Body of pancreas (tissue), 4 donors: ENCODE measurements at regions not wholly inside any gene's neighbourhood (a gene's known extent, or its start where the extent isn't known, plus 50 kb on each side); places are given as distances from the start of the nearest gene placed in this dataset.

Experiments
- ATAC-seq: fragments of 150-250 bp; one replicate; pipeline ENCODE4 v1.9.1; 2016
- DNase-seq, 4 donors: peaks; one replicate each; pipeline ENCODE4 v3.0.0-alpha.2; 2019
- H3K27ac ChIP-seq, 4 donors: fragments of 200-600 bp; sonication (generic); 1 replicate in 3 of 4; 2 replicates in 1 of 4; pipeline versions ENCODE4 v1.5.1 to v1.6.1; 2016 to 2019; ENCODE audit warnings: mild to moderate bottlenecking in 1 of 4, mixed read lengths in 1 of 4, moderate library complexity in 1 of 4
- H3K27me3 ChIP-seq, 2 donors: fragments of 200-600 bp; sonication (generic); one replicate each; pipeline ENCODE4 v1.6.0; 2016; ENCODE audit warnings: mild to moderate bottlenecking in 1 of 2
- H3K36me3 ChIP-seq, 2 donors: fragments of 200-600 bp; sonication (generic); replicated peaks in 1 of 2; 2 replicates each; pipeline ENCODE4 v1.5.1; 2016; ENCODE audit warnings: low read depth in 2 of 2; ENCODE audit not compliant: insufficient read depth in 1 of 2
- H3K4me1 ChIP-seq: fragments of 200-600 bp; sonication (generic); one replicate; pipeline ENCODE4 v1.6.0; 2016
- H3K4me3 ChIP-seq, 2 donors: fragments of 200-600 bp; sonication (generic); 1 replicate in 1 of 2; 2 replicates in 1 of 2; pipeline ENCODE4 v1.5.1; 2016 to 2019
- H3K9me3 ChIP-seq, 3 donors: fragments of 200-600 bp; sonication (generic); 1 replicate in 2 of 3; 2 replicates in 1 of 3; pipeline ENCODE4 v1.5.1; 2016
- CTCF ChIP-seq, 7 experiments: fragments of 450-650 bp in 4 of 7; fragments of 200-600 bp in 3 of 7; sonication (generic) in 3 of 7; IDR thresholded peaks; one replicate each; pipeline ENCODE4 v1.5.1; 2016 to 2019; ENCODE audit warnings: antibody characterized with exemption in 7 of 7
- POLR2A ChIP-seq, 3 donors: fragments of 450-650 bp; IDR thresholded peaks; one replicate each; pipeline ENCODE4 v1.6.1; 2016; ENCODE audit warnings: antibody characterized with exemption in 3 of 3, mild to moderate bottlenecking in 2 of 3
- WGBS, 2 donors: methylation state at CpG; one replicate each; pipeline ENCODE4 v1.1.5; 2017; 5-methylcytosine and 5-hydroxymethylcytosine counted together
- intact Hi-C: fragments of 100-400 bp; cut with DNase I; formaldehyde crosslinking; loops from one replicate; pipeline ENCODE4 v1.15.1; 2023

DNA sequence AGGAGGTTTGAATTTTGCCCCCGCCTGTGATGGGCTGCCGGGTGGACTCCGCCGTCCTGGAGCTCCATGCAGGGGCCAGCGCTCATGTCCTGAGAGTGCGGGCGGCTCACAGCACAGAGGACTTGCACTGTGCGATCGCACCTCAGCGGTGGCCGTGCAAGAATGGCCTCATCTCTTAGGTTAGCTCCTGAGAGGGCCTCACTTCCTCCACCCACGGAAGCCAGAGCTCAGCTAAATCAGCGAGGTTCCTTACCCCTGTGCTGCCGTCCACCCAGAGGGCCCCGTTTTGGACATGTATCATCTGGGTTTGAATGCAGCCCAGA, 72.0 kb upstream of the PCSK6 start:
- no peaks in the 10 kb centered on the region for H3K27me3 ChIP-seq
- no peak for DNase-seq
- 76 to 81% methylated on average over 11 to 15 of the region's 15 CpGs for WGBS, 2 donors
- TF ChIP-seq POLR2A (IDR thresholded peaks at IDR 0.05) (no peak), CTCF (IDR thresholded peaks at IDR 0.05) (no peak)
- no peaks in the 10 kb centered on the region for H3K4me1 ChIP-seq
- ATAC-seq: no peak
- no peak overlapping the region for H3K4me3 ChIP-seq
- H3K27ac ChIP-seq: no peak overlapping the region
- no peaks in the 10 kb centered on the region for H3K9me3 ChIP-seq
- H3K36me3 ChIP-seq: no peaks in the 10 kb centered on the region
- intact Hi-C loops: no loop called here

DNA sequence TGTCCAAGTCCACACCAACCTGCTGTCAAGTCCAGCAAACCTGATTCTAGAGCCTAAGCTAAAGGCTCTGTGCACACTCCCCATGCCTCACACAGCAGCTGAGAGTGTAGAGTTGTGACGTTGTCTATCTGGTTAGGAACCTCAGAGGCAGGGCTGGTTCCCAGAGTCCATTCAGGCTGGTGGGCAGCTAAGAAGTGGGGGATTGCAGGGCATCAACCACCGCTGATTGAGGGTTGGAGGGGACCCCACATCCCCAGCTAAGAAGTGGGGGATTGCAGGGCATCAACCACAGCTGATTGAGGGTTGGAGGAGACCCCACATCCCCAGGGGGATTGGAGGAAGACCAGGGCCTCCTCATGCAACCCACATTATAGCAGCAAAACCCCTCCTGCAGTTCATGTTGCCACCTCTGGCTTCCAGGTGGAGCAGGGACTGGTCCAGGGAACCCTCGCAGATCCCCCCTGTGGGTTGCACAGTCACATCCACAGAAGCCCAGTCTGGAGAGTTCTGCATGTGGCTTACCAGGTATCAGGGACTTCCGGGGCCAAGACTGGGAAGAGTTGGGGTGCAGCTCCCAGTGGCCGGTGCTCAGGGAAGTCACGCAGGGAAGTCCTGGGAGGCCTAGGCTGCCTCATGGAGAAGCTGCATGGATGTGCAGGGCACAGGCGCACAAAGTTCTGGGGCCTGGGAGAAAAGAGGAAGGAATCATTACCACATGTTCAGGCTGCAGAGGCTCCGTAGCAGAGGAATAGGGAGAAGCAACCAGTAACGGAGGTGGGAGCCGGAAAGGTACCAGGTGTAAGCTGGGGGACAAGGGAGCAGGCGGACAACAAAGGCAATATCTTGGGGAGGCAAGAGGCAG, 71.4 kb upstream of the PCSK6 start:
- no peaks in the 10 kb centered on the region for H3K36me3 ChIP-seq
- TF ChIP-seq CTCF (IDR thresholded peaks at IDR 0.05): no peak
- no peak for TF ChIP-seq POLR2A (IDR thresholded peaks at IDR 0.05)
- H3K4me1 ChIP-seq: no peaks in the 10 kb centered on the region
- H3K27me3 ChIP-seq: no peaks in the 10 kb centered on the region
- H3K9me3 ChIP-seq: no peaks in the 10 kb centered on the region
- H3K27ac ChIP-seq: no peak overlapping the region
- no peak for DNase-seq
- no peak overlapping the region for H3K4me3 ChIP-seq
- ATAC-seq: no peak
- intact Hi-C loops: no loop called here
- WGBS, 2 donors: 80 to 84% methylated on average over 11 of the region's 11 CpGs

- 28% methylated on average over 6 of the region's 6 CpGs for WGBS, 2 donors
- intact Hi-C loops: no loop called here
- Histone ChIP-seq H3K4me3 (no peak overlapping the region), H3K27me3 (no peaks in the 10 kb centered on the region), H3K4me1 (no peaks in the 10 kb centered on the region), H3K9me3 (no peaks in the 10 kb centered on the region), H3K36me3 (no peaks in the 10 kb centered on the region), H3K27ac (no peak overlapping the region)
- ATAC-seq: no peak
- DNase-seq: no peak
- TF ChIP-seq CTCF (IDR thresholded peaks at IDR 0.05) (no peak), POLR2A (IDR thresholded peaks at IDR 0.05) (no peak)
Observed at GRCh38 chr15:101559952-101560351, 70.4 kb upstream of the PCSK6 start.

GRCh38 chr15:101558221-101558941, 68.9 kb upstream of the PCSK6 start:
- no peaks in the 10 kb centered on the region for H3K9me3 ChIP-seq
- no peak overlapping the region for H3K27ac ChIP-seq
- ATAC-seq (no peak), DNase-seq (peak in 1 of 4 donors; percentile 24)
- no peaks in the 10 kb centered on the region for H3K36me3 ChIP-seq
- H3K4me1 ChIP-seq: no peaks in the 10 kb centered on the region
- 42 to 43% methylated on average over 12 of the region's 12 CpGs for WGBS, 2 donors
- intact Hi-C loops: no loop called here
- H3K27me3 ChIP-seq: no peaks in the 10 kb centered on the region
- no peak overlapping the region for H3K4me3 ChIP-seq
- TF ChIP-seq POLR2A (IDR thresholded peaks at IDR 0.05): no peak
- TF ChIP-seq CTCF (IDR thresholded peaks at IDR 0.05): no peak
